Type B pancreatic cell (in vitro differentiated cells): ENCODE measurements at regions not wholly inside any gene's neighbourhood (a gene's known extent, or its start where the extent isn't known, plus 50 kb on each side); places are given as distances from the start of the nearest gene placed in this dataset.

Source experiments
- DNase-seq: peaks from one replicate; pipeline ENCODE4 v3.0.0; 2021; ENCODE audit warnings: mixed read lengths; ENCODE audit not compliant: unreplicated experiment; ENCODE audit errors: extremely low spot score
- H3K27ac Mint-ChIP-seq: 2 replicates; pipeline ENCODE4 v1.8.0; 2021; ENCODE audit warnings: mild to moderate bottlenecking, mixed read lengths
- H3K27me3 Mint-ChIP-seq: 2 replicates; pipeline ENCODE4 v1.8.0; 2021; ENCODE audit warnings: mixed read lengths
- H3K36me3 Mint-ChIP-seq: 2 replicates; pipeline ENCODE4 v1.8.0; 2021; ENCODE audit warnings: mixed read lengths
- H3K4me1 Mint-ChIP-seq: one replicate; pipeline ENCODE4 v1.8.0; 2021; ENCODE audit warnings: mixed read lengths; ENCODE audit not compliant: unreplicated experiment
- H3K4me3 Mint-ChIP-seq: 2 replicates; pipeline ENCODE4 v1.8.0; 2021; ENCODE audit warnings: mild to moderate bottlenecking, mixed read lengths
- H3K9me3 Mint-ChIP-seq: 2 replicates; pipeline ENCODE4 v1.8.0; 2021; ENCODE audit warnings: mixed read lengths
- TF ChIP-seq, protein P1 (sequence below): fragments of 200-600 bp; sonication (generic); conservative IDR thresholded peaks from 2 replicates; pipeline ENCODE4 v1.5.0; 2021; ENCODE audit warnings: antibody characterized with exemption, mild to moderate bottlenecking

GRCh38 chr2:150946831-150947230 lies 314.8 kb downstream of the RBM43 start:
- H3K4me3 Mint-ChIP-seq, result no peak overlapping the region
- TF ChIP-seq, protein P1, sequence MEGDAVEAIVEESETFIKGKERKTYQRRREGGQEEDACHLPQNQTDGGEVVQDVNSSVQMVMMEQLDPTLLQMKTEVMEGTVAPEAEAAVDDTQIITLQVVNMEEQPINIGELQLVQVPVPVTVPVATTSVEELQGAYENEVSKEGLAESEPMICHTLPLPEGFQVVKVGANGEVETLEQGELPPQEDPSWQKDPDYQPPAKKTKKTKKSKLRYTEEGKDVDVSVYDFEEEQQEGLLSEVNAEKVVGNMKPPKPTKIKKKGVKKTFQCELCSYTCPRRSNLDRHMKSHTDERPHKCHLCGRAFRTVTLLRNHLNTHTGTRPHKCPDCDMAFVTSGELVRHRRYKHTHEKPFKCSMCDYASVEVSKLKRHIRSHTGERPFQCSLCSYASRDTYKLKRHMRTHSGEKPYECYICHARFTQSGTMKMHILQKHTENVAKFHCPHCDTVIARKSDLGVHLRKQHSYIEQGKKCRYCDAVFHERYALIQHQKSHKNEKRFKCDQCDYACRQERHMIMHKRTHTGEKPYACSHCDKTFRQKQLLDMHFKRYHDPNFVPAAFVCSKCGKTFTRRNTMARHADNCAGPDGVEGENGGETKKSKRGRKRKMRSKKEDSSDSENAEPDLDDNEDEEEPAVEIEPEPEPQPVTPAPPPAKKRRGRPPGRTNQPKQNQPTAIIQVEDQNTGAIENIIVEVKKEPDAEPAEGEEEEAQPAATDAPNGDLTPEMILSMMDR, result no peak
- H3K36me3 Mint-ChIP-seq, result no peaks in the 10 kb centered on the region
- DNase-seq, result no peak
- H3K27ac Mint-ChIP-seq, result no peak overlapping the region
- H3K27me3 Mint-ChIP-seq, result no peaks in the 10 kb centered on the region
- H3K9me3 Mint-ChIP-seq, result peaks cover 4% of the 10 kb centered on the region
- H3K4me1 Mint-ChIP-seq, result peaks cover 4% of the 10 kb centered on the region

GRCh38 chr2:150944315-150944714 lies 317.3 kb downstream of the RBM43 start:
- no peak for DNase-seq
- peaks cover 6% of the 10 kb centered on the region for H3K9me3 Mint-ChIP-seq
- no peak overlapping the region for H3K4me3 Mint-ChIP-seq
- no peaks in the 10 kb centered on the region for H3K27me3 Mint-ChIP-seq
- H3K4me1 Mint-ChIP-seq, result peaks cover 4% of the 10 kb centered on the region
- TF ChIP-seq, protein P1, result no peak
- no peaks in the 10 kb centered on the region for H3K36me3 Mint-ChIP-seq
- H3K27ac Mint-ChIP-seq, result no peak overlapping the region

DNA sequence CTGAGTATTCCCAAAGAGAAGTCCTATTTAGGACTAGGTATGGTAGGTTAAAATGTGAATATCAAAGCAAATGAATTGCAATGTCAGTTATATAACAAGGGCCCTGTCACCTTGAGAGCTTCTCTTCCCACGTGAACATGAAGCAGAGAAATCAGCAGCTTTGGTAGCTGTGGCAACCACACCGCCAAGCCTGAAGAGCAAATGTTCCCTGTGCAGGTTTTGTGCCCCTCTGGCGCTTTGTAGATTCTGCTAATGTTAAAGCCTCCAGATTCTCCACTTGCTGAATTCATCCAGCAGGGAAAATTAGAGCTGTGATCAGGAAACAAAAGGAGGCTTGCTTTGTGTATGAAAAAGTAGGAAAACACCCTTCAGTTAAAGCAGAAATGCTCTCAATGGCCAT lies 322.6 kb downstream of the RBM43 start:
- no peak overlapping the region for H3K4me3 Mint-ChIP-seq
- no peak overlapping the region for H3K27ac Mint-ChIP-seq
- peaks cover 6% of the 10 kb centered on the region for H3K9me3 Mint-ChIP-seq
- TF ChIP-seq, protein P1, result no peak
- H3K36me3 Mint-ChIP-seq, result no peaks in the 10 kb centered on the region
- DNase-seq, result no peak
- H3K27me3 Mint-ChIP-seq, result no peaks in the 10 kb centered on the region
- H3K4me1 Mint-ChIP-seq, result no peaks in the 10 kb centered on the region

DNA sequence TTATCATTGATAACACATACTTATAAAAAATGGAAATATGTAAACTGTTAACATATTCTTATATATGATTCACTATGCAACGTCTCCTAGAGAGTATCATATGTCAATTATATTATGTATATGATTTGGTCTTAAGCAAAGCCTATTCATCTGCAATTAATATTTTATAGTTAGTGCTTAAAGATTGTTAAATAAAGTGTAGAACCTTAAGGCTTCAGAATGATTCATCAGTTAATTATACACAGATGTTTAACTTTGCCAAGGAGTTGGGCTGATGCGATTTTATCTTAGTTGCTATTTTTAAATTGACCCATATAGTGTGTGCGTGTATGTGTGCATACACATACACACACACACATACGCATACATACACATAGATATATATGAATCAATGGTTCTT lies 323.1 kb downstream of the RBM43 start:
- no peak overlapping the region for H3K4me3 Mint-ChIP-seq
- TF ChIP-seq, protein P1, result no peak
- peaks cover 6% of the 10 kb centered on the region for H3K9me3 Mint-ChIP-seq
- no peaks in the 10 kb centered on the region for H3K4me1 Mint-ChIP-seq
- DNase-seq, result no peak
- H3K27me3 Mint-ChIP-seq, result no peaks in the 10 kb centered on the region
- no peak overlapping the region for H3K27ac Mint-ChIP-seq
- H3K36me3 Mint-ChIP-seq, result no peaks in the 10 kb centered on the region

GRCh38 chr2:150937030-150937429 lies 324.6 kb downstream of the RBM43 start:
- H3K9me3 Mint-ChIP-seq, result peaks cover 6% of the 10 kb centered on the region
- no peaks in the 10 kb centered on the region for H3K36me3 Mint-ChIP-seq
- H3K27me3 Mint-ChIP-seq, result no peaks in the 10 kb centered on the region
- no peak for DNase-seq
- TF ChIP-seq, protein P1, result no peak
- no peak overlapping the region for H3K27ac Mint-ChIP-seq
- H3K4me1 Mint-ChIP-seq, result no peaks in the 10 kb centered on the region
- no peak overlapping the region for H3K4me3 Mint-ChIP-seq

DNA sequence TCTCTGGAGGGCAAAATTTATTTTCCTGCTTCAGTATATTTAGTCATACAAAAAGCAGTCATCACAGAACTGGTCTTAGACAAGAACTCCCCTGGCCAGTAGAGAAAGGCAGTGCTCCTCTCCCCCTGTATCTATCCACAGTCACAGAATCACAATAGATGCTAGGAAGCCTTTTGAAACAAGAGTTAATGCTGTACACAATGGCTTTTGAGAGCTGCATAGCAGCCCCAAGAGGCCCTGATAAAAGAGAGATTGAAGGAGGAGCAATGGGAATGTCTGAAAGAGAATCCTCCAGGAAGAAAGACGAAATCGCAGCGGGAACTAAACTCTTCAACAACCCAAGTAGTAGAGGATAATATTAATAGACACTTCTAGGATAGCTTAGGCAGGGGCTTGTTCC lies 330.2 kb downstream of the RBM43 start:
- no peak for DNase-seq
- no peaks in the 10 kb centered on the region for H3K36me3 Mint-ChIP-seq
- peaks cover 3% of the 10 kb centered on the region for H3K4me1 Mint-ChIP-seq
- TF ChIP-seq, protein P1, result no peak
- no peak overlapping the region for H3K27ac Mint-ChIP-seq
- H3K9me3 Mint-ChIP-seq, result no peaks in the 10 kb centered on the region
- no peak overlapping the region for H3K4me3 Mint-ChIP-seq
- no peaks in the 10 kb centered on the region for H3K27me3 Mint-ChIP-seq
